ENCODE measurements at regions not wholly inside any gene's neighbourhood (a gene's known extent, or its start where the extent isn't known, plus 50 kb on each side); places are given as distances from the start of the nearest gene placed in this dataset.
"Not testable (repeated sequence)": the region's sequence is repeated elsewhere in the genome, so short reads cannot be mapped to it uniquely, and the experiment has no call there.

DNA sequence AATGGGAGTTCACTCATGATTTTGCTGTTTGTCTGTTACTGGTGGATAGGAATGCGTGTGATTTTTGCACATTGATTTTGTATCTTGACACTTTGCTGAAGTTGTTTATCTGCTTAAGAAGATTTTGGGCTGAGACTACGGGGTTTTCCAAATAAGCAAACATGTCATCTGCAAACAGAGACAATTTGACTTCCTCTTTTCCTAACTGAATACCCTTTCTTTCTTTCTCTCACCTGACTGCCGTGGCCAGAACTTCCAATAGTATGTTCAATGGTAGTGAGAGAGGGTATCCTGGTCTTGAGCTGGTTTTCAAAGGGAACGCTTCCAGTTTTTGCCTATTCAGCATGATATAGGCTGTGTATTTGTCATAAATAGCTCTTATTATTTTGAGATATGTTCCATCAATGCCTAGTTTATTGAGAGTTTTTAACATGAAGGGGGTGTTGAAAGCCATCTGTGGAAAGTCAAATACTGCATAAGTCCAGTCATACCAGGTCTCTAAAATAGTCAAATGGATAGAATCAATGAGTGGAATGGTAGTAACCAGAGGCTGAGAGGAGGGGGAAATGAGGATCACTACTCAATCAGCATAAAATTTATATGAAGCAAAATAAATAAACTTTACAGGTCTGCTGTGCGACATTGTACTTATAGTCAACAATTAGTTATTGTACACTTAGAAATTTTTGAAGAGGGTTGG, 610.4 kb upstream of the ADGRB3 start:
- Mint-ChIP-seq H3K4me3 (no peak overlapping the region), H3K27me3 (ENCODE audit: low read depth in 3 of 3) (peaks cover 0 to 2% (median 0%) of the 10 kb centered on the region in 3 donors), H3K27ac (no peak overlapping the region), H3K36me3 (peaks cover 0 to 4% (median 0%) of the 10 kb centered on the region in 3 donors), H3K9me3 (peaks cover 11 to 49% (median 39%) of the 10 kb centered on the region in 6 donors), H3K4me1 (no peaks in the 10 kb centered on the region)
- no peak for DNase-seq

DNA sequence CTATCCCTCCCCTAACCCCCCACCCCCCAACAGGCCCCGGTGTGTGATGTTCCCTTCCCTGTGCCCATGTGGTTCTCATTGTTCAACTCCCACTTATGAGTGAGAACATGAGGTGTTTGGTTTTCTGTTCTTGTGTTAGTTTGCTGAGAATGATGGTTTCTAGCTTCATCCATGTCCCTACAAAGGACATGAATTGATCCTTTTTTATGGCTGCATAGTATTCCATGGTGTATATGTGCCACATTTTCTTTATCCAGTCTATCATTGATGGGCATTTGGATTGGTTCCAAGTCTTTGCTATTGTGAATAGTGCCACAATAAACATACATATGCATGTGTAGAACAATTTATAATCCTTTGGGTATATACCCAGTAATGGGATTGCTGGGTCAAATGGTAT, 612.1 kb upstream of the ADGRB3 start:
- not testable (repeated sequence) for H3K36me3 Mint-ChIP-seq; H3K4me1 Mint-ChIP-seq; H3K27ac Mint-ChIP-seq; H3K27me3 Mint-ChIP-seq (ENCODE audit: low read depth in 3 of 3); DNase-seq; H3K4me3 Mint-ChIP-seq
- H3K9me3 Mint-ChIP-seq, result peaks cover 7 to 49% (median 30%) of the 10 kb centered on the region in 6 donors

DNA sequence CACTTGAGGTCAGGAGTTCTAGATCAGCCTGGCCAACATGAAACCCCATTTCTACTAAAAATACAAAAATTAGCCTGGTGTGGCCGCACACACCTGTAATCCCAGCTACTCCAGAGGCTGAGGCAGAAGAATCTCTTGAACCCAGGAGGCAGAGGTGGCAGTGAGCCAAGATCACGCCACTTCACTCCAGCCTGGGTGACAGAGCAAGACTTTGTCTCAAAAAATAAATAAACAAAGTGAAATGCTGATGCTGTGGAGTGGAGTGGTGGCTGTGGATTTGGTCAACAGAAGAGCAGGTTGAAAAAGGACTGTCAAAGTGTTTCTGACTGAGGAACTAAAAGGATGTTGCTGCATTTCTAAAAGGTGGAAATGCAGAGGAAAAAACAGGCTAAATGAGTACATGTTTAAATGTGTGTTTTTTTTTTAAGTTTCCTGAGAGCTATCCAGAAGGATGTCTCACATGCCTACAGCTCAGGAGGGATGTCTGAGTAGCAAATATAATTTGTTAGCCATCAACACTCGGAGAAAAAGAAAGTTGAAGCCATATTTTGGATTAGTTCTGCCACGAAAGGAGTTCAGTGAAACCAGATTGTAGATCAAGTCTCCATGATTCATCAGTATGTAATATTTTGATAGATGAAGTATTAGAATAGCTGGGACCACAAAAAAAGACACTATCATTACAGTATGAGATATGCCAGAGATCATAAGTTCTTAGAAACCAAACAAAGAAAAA, 621.1 kb upstream of the ADGRB3 start:
- Mint-ChIP-seq H3K4me1 (no peaks in the 10 kb centered on the region), H3K4me3 (no peak overlapping the region), H3K27ac (no peak overlapping the region), H3K27me3 (ENCODE audit: low read depth in 3 of 3) (peaks cover 0 to 6% (median 0%) of the 10 kb centered on the region in 3 donors), H3K36me3 (peaks cover 0 to 5% (median 0%) of the 10 kb centered on the region in 3 donors), H3K9me3 (peaks cover 10 to 71% (median 37%) of the 10 kb centered on the region in 6 donors)
- DNase-seq, result no peak

GRCh38 chr6:68012822-68013221, 622.3 kb upstream of the ADGRB3 start:
- Mint-ChIP-seq H3K9me3 (peaks cover 10 to 72% (median 40%) of the 10 kb centered on the region in 6 donors), H3K27me3 (ENCODE audit: low read depth in 3 of 3) (no peaks in the 10 kb centered on the region), H3K27ac (no peak overlapping the region), H3K4me3 (no peak overlapping the region), H3K36me3 (peaks cover 0 to 5% (median 0%) of the 10 kb centered on the region in 3 donors), H3K4me1 (no peaks in the 10 kb centered on the region)
- DNase-seq, result no peak

- H3K36me3 Mint-ChIP-seq, result peaks cover 0 to 5% (median 0%) of the 10 kb centered on the region in 3 donors
These were observed 624.1 kb upstream of the ADGRB3 start for GRCh38 chr6:68010936-68011335.

DNA sequence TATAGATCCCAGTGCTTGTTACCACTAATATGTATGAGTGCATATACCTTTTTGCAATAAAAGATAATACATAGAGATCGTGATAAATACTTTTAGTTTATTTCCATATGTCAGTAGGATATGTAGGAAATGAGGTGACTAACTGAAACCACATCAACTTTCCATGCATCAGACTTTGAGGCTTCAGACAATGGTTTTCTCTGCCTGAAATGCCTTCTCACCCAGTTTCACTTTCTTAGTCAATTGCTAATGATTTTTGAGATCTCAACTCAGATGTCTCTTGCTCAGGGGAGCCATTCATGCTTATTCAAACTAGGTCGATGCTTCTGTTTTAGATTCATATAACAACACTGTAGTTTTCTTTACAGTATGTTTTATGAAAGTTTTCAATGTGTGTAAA, 626.6 kb upstream of the ADGRB3 start:
- Mint-ChIP-seq H3K4me1 (no peaks in the 10 kb centered on the region), H3K9me3 (peaks cover 3 to 58% (median 31%) of the 10 kb centered on the region in 6 donors), H3K4me3 (no peak overlapping the region), H3K27ac (no peak overlapping the region), H3K36me3 (peaks cover 0 to 5% (median 0%) of the 10 kb centered on the region in 3 donors), H3K27me3 (ENCODE audit: low read depth in 3 of 3) (no peaks in the 10 kb centered on the region)
- DNase-seq, result no peak

More at GRCh38 chr6:68010936-68011335, 624.1 kb upstream of the ADGRB3 start:
- Mint-ChIP-seq H3K4me1 (no peaks in the 10 kb centered on the region), H3K4me3 (no peak overlapping the region), H3K27me3 (ENCODE audit: low read depth in 3 of 3) (no peaks in the 10 kb centered on the region), H3K9me3 (peaks cover 10 to 71% (median 41%) of the 10 kb centered on the region in 6 donors), H3K27ac (no peak overlapping the region)
- DNase-seq, result no peak

- Mint-ChIP-seq H3K4me3 (no peak overlapping the region), H3K9me3 (peaks cover 3 to 57% (median 29%) of the 10 kb centered on the region in 6 donors), H3K36me3 (peaks cover 0 to 5% (median 0%) of the 10 kb centered on the region in 3 donors), H3K4me1 (no peaks in the 10 kb centered on the region), H3K27me3 (ENCODE audit: low read depth in 3 of 3) (no peaks in the 10 kb centered on the region), H3K27ac (no peak overlapping the region)
- DNase-seq, result no peak
These were observed 627.4 kb upstream of the ADGRB3 start for GRCh38 chr6:68007717-68008116.

- DNase-seq, result no peak
- Mint-ChIP-seq H3K27ac (no peak overlapping the region), H3K4me3 (no peak overlapping the region), H3K9me3 (peaks cover 6 to 32% (median 22%) of the 10 kb centered on the region in 6 donors), H3K36me3 (no peaks in the 10 kb centered on the region), H3K27me3 (ENCODE audit: low read depth in 3 of 3) (no peaks in the 10 kb centered on the region), H3K4me1 (no peaks in the 10 kb centered on the region)
These were observed 648.3 kb upstream of the ADGRB3 start for GRCh38 chr6:67986694-67987232.

- no peak overlapping the region for H3K4me3 Mint-ChIP-seq
- H3K9me3 Mint-ChIP-seq, result peaks cover 2 to 59% (median 29%) of the 10 kb centered on the region in 6 donors
- no peaks in the 10 kb centered on the region for H3K4me1 Mint-ChIP-seq
These were observed 658.6 kb upstream of the ADGRB3 start for GRCh38 chr6:67976486-67976885.

GRCh38 chr6:67974931-67975330, 660.2 kb upstream of the ADGRB3 start:
- no peaks in the 10 kb centered on the region for H3K4me1 Mint-ChIP-seq
- no peak for DNase-seq
- peaks cover 0 to 6% (median 0%) of the 10 kb centered on the region in 3 donors for H3K36me3 Mint-ChIP-seq
- peaks cover 0 to under 1% (median 0%) of the 10 kb centered on the region in 3 donors for H3K27me3 Mint-ChIP-seq (ENCODE audit: low read depth in 3 of 3)
- no peak overlapping the region for H3K27ac Mint-ChIP-seq
- no peak overlapping the region for H3K4me3 Mint-ChIP-seq
- peaks cover 4 to 46% (median 23%) of the 10 kb centered on the region in 6 donors for H3K9me3 Mint-ChIP-seq

More at GRCh38 chr6:67976486-67976885, 658.6 kb upstream of the ADGRB3 start:
- H3K27me3 Mint-ChIP-seq (ENCODE audit: low read depth in 3 of 3), result peaks cover 0 to 2% (median 0%) of the 10 kb centered on the region in 3 donors
- DNase-seq, result no peak
- H3K36me3 Mint-ChIP-seq, result peaks cover 0 to 10% (median 0%) of the 10 kb centered on the region in 3 donors
- no peak overlapping the region for H3K27ac Mint-ChIP-seq

DNA sequence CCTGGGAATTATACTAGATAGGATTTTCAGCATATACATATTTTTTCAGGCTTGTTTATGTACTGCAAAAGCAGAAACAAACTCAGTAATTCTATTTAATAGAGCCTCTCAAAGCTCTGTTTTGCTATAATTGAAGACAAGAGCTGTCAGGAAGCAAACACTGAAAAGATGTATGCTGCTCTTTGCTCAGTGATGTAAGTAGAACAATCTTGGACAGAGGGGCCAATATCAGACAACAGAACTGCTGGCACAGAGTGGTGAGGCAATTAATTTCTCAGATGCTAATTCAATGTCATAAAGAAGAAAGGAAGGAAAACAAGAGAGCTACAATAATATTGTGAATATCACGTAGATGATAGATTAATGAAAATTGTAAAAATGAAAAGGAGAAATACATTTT, 663.3 kb upstream of the ADGRB3 start:
- Mint-ChIP-seq H3K9me3 (peaks cover 11 to 46% (median 24%) of the 10 kb centered on the region in 6 donors), H3K4me1 (no peaks in the 10 kb centered on the region), H3K27me3 (ENCODE audit: low read depth in 3 of 3) (peaks cover 0 to 1% (median 0%) of the 10 kb centered on the region in 3 donors), H3K27ac (no peak overlapping the region), H3K36me3 (peaks cover 0 to 6% (median 0%) of the 10 kb centered on the region in 3 donors), H3K4me3 (no peak overlapping the region)
- no peak for DNase-seq

DNA sequence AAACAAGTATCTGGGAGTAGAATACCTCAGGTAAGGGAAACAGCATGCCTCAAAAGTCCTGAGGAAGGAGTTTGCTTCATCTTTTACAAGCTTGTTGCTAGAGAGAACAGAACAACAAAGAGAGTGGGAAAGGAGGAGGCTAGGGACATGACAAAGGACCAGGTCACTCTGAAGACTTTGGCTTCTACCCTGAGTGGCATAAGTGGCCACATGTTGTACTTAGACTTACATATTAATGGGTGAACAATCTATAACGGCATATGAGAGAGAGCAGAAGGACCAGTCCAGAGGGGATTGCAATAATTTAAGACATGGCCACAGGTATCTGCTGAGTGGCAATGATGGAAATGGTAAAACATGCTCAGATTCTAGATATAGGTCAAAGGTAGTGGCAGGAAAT, 668.3 kb upstream of the ADGRB3 start:
- Mint-ChIP-seq H3K4me3 (no peak overlapping the region), H3K4me1 (no peaks in the 10 kb centered on the region), H3K36me3 (peaks cover 0 to 5% (median 0%) of the 10 kb centered on the region in 3 donors), H3K9me3 (peaks cover 14 to 45% (median 22%) of the 10 kb centered on the region in 6 donors), H3K27me3 (ENCODE audit: low read depth in 3 of 3) (peaks cover 0 to 2% (median 0%) of the 10 kb centered on the region in 3 donors), H3K27ac (no peak overlapping the region)
- DNase-seq, result no peak

- Mint-ChIP-seq H3K4me3 (no peak overlapping the region), H3K27me3 (ENCODE audit: low read depth in 3 of 3) (no peaks in the 10 kb centered on the region), H3K36me3 (peaks cover 0 to 3% (median 0%) of the 10 kb centered on the region in 3 donors), H3K9me3 (peaks cover 16 to 60% (median 29%) of the 10 kb centered on the region in 6 donors), H3K27ac (no peak overlapping the region), H3K4me1 (no peaks in the 10 kb centered on the region)
- DNase-seq, result no peak
These were observed 678.7 kb upstream of the ADGRB3 start for GRCh38 chr6:67956352-67956751.

DNA sequence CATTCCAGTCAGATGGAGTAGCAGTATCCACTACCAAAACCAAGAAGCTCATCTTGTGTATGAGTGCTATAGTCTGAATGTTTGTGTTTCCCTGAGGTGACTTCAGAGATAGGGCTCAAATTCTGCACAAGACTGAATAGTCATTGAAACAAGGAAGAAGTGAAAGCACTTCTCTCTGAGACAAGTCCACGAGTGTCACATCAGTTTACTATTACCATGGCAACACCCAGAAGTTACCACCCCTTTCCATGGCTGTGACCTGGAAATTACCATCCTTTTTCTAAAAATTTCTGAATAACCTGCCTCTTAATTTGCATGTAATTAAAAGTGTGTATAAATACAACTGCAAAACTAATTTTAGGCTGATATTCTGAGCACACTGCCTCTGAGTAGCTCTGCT, 682.1 kb upstream of the ADGRB3 start:
- peaks cover 0 to 4% (median 1%) of the 10 kb centered on the region in 3 donors for H3K27me3 Mint-ChIP-seq (ENCODE audit: low read depth in 3 of 3)
- peaks cover 14 to 62% (median 53%) of the 10 kb centered on the region in 6 donors for H3K9me3 Mint-ChIP-seq
- no peak overlapping the region for H3K4me3 Mint-ChIP-seq
- no peak for DNase-seq
- peaks cover 0 to 4% (median 3%) of the 10 kb centered on the region in 3 donors for H3K36me3 Mint-ChIP-seq
- no peak overlapping the region for H3K27ac Mint-ChIP-seq
- no peaks in the 10 kb centered on the region for H3K4me1 Mint-ChIP-seq
